GM12878 (cell line): ENCODE measurements at regions not wholly inside any gene's neighbourhood (a gene's known extent, or its start where the extent isn't known, plus 50 kb on each side); places are given as distances from the start of the nearest gene placed in this dataset.

Experiments used
- JUNB ChIP-seq: IDR thresholded peaks from 2 replicates; pipeline ENCODE4 v1.6.1; 2016; ENCODE audit warnings: antibody characterized with exemption, mild to moderate bottlenecking
- SREBF1 ChIP-seq: IDR thresholded peaks from 2 replicates; pipeline ENCODE4 v1.6.1; 2012; ENCODE audit warnings: mild to moderate bottlenecking, low read length
- TF ChIP-seq, protein P1 (sequence below): IDR thresholded peaks from 2 replicates; pipeline ENCODE4 v1.6.1; 2011; ENCODE audit warnings: low read depth, low read length, improper control_type of control experiment, borderline replicate concordance
- TF ChIP-seq, protein P2 (sequence below), 3 experiments: IDR thresholded peaks in 2 of 3; conservative IDR thresholded peaks in 1 of 3; 2 replicates each; pipeline ENCODE4 v1.5.1; 2011; ENCODE audit warnings: low read depth in 3 of 3, low read length in 3 of 3, mild to moderate bottlenecking in 3 of 3, control low read depth in 2 of 3, moderate library complexity in 2 of 3, inconsistent platforms in 1 of 3, mixed read lengths in 1 of 3; ENCODE audit not compliant: control insufficient read depth in 2 of 3, insufficient read depth in 1 of 3; ENCODE audit errors: extremely low read depth in 1 of 3

DNA sequence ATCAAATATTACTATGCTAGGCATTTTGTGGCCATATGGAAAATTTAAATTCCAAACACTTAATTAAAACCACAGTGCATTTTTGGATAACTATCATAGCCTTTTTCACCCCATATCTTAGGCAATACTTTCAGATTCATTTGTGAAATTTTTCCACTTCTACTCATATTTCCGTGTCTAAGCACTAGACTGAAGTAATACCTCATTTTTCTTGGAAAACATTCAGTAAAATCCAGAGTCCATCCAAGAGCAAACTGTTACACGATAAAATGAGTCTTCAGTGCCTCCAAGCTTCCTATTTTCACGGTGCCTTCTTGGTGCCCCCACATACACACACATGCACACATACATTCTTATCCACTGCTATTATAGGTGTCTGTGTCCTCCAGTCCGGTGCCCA is 845.9 kb downstream of the TBL1XR1 start:
- TF ChIP-seq, protein P1, sequence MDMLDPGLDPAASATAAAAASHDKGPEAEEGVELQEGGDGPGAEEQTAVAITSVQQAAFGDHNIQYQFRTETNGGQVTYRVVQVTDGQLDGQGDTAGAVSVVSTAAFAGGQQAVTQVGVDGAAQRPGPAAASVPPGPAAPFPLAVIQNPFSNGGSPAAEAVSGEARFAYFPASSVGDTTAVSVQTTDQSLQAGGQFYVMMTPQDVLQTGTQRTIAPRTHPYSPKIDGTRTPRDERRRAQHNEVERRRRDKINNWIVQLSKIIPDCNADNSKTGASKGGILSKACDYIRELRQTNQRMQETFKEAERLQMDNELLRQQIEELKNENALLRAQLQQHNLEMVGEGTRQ, result no peak
- TF ChIP-seq, protein P2, sequence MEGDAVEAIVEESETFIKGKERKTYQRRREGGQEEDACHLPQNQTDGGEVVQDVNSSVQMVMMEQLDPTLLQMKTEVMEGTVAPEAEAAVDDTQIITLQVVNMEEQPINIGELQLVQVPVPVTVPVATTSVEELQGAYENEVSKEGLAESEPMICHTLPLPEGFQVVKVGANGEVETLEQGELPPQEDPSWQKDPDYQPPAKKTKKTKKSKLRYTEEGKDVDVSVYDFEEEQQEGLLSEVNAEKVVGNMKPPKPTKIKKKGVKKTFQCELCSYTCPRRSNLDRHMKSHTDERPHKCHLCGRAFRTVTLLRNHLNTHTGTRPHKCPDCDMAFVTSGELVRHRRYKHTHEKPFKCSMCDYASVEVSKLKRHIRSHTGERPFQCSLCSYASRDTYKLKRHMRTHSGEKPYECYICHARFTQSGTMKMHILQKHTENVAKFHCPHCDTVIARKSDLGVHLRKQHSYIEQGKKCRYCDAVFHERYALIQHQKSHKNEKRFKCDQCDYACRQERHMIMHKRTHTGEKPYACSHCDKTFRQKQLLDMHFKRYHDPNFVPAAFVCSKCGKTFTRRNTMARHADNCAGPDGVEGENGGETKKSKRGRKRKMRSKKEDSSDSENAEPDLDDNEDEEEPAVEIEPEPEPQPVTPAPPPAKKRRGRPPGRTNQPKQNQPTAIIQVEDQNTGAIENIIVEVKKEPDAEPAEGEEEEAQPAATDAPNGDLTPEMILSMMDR (IDR thresholded peaks at IDR 0.05 in 2 of 3, conservative IDR thresholded peaks at IDR 0.05 in 1 of 3; ENCODE audit: control insufficient read depth in 2 of 3, extremely low read depth in 1 of 3, insufficient read depth in 1 of 3, low read depth in 3 of 3, low read length in 3 of 3), result no peak
- TF ChIP-seq SREBF1 (no peak), JUNB (no peak)
